ENCODE measurements at regions not wholly inside any gene's neighbourhood (a gene's known extent, or its start where the extent isn't known, plus 50 kb on each side); places are given as distances from the start of the nearest gene placed in this dataset.

- Histone ChIP-seq H3K36me3 (no peaks in the 10 kb centered on the region), H3K4me3 (ENCODE audit: low read depth, low read length) (no peak overlapping the region), H3K9me3 (ENCODE audit: severe bottlenecking) (no peaks in the 10 kb centered on the region), H3K27ac (no peak overlapping the region), H3K27me3 (ENCODE audit: insufficient read depth, low read depth, severe bottlenecking) (no peaks in the 10 kb centered on the region)
- no peak for DNase-seq
- no peak for TF ChIP-seq CTCF (IDR thresholded peaks at IDR 0.05; ENCODE audit: low read depth, low read length)
These were observed 123.0 kb downstream of the CHD9NB start for GRCh38 chr16:52929478-52930400.

- DNase-seq = no peak
These were observed 123.7 kb downstream of the CHD9NB start for GRCh38 chr16:52928955-52929354.

GRCh38 chr16:52925143-52925542, 127.6 kb downstream of the CHD9NB start:
- no peaks in the 10 kb centered on the region for H3K36me3 ChIP-seq
- no peaks in the 10 kb centered on the region for H3K27me3 ChIP-seq (ENCODE audit: insufficient read depth, low read depth, severe bottlenecking)
- no peak overlapping the region for H3K4me3 ChIP-seq (ENCODE audit: low read depth, low read length)
- no peak for DNase-seq
- no peak overlapping the region for H3K27ac ChIP-seq
- TF ChIP-seq CTCF (IDR thresholded peaks at IDR 0.05; ENCODE audit: low read depth, low read length) = no peak
- H3K9me3 ChIP-seq (ENCODE audit: severe bottlenecking) = no peaks in the 10 kb centered on the region

More at GRCh38 chr16:52928955-52929354, 123.7 kb downstream of the CHD9NB start:
- no peak for TF ChIP-seq CTCF (IDR thresholded peaks at IDR 0.05; ENCODE audit: low read depth, low read length)
- H3K4me3 ChIP-seq (ENCODE audit: low read depth, low read length) = no peak overlapping the region
- no peaks in the 10 kb centered on the region for H3K36me3 ChIP-seq
- no peaks in the 10 kb centered on the region for H3K27me3 ChIP-seq (ENCODE audit: insufficient read depth, low read depth, severe bottlenecking)
- H3K27ac ChIP-seq = no peak overlapping the region
- H3K9me3 ChIP-seq (ENCODE audit: severe bottlenecking) = no peaks in the 10 kb centered on the region

GRCh38 chr16:52924162-52924561, 128.5 kb downstream of the CHD9NB start:
- no peak for DNase-seq
- Histone ChIP-seq H3K27ac (no peak overlapping the region), H3K27me3 (ENCODE audit: insufficient read depth, low read depth, severe bottlenecking) (no peaks in the 10 kb centered on the region), H3K36me3 (no peaks in the 10 kb centered on the region), H3K4me3 (ENCODE audit: low read depth, low read length) (no peak overlapping the region), H3K9me3 (ENCODE audit: severe bottlenecking) (no peaks in the 10 kb centered on the region)
- no peak for TF ChIP-seq CTCF (IDR thresholded peaks at IDR 0.05; ENCODE audit: low read depth, low read length)

- Histone ChIP-seq H3K4me3 (ENCODE audit: low read depth, low read length) (no peak overlapping the region), H3K36me3 (no peaks in the 10 kb centered on the region), H3K27me3 (ENCODE audit: insufficient read depth, low read depth, severe bottlenecking) (no peaks in the 10 kb centered on the region), H3K9me3 (ENCODE audit: severe bottlenecking) (no peaks in the 10 kb centered on the region), H3K27ac (no peak overlapping the region)
- no peak for TF ChIP-seq CTCF (IDR thresholded peaks at IDR 0.05; ENCODE audit: low read depth, low read length)
- DNase-seq = no peak
These were observed 131.6 kb downstream of the CHD9NB start for GRCh38 chr16:52921104-52921503.

Data from WERI-Rb-1 (cell line).